ENCODE measurements at regions not wholly inside any gene's neighbourhood (a gene's known extent, or its start where the extent isn't known, plus 50 kb on each side); places are given as distances from the start of the nearest gene placed in this dataset.

GRCh38 chr11:80502511-80502910, 1061.7 kb upstream of the TENM4 start:
- TF ChIP-seq POLR2A (IDR thresholded peaks at IDR 0.05) (no peak), CTCF (IDR thresholded peaks at IDR 0.05) (no peak), POLR2AphosphoS5 (IDR thresholded peaks at IDR 0.05) (no peak), EP300 (IDR thresholded peaks at IDR 0.05) (no peak)
